ENCODE measurements at regions not wholly inside any gene's neighbourhood (a gene's known extent, or its start where the extent isn't known, plus 50 kb on each side); places are given as distances from the start of the nearest gene placed in this dataset.
"Not testable (repeated sequence)": the region's sequence is repeated elsewhere in the genome, so short reads cannot be mapped to it uniquely, and the experiment has no call there.

DNA sequence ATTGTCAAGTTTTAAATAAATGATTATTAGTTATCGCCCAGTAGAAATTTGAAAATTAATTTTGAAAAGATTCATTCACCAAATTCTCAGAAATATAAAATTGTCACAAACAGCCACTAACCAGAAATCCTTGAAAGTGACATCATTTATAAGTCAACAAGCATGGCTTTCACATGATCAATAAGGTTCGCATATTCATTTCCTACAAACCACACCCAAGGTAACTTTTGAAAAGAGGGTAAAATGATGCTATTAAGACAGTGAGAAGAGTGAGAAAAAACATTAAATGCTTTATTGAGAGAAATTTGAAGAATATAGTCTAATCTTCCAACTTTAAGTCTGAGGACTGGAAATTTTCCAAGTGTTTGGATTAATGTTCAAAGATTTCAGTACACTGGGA lies 263.6 kb upstream of the ALCAM start:
- no peak for DNase-seq

DNA sequence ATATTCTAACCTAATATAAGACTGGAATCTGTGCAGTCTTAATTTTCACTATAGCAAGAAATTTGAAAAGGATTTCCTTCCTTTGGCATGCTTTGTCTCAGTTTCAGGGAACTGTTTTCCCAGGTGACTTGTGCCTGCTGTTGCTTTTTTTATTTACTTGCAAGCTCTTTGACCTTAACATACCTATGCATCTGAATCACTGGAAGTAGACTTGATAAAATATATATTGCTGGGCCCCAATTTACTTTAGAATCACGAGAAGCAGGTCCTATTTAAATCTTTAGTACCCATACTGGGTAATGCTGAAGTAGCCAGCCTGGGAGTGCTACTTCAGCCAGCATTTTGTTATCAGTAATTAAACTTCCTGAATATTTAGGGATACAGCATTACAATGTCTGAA lies 257.9 kb upstream of the ALCAM start:
- no peak for DNase-seq

DNA sequence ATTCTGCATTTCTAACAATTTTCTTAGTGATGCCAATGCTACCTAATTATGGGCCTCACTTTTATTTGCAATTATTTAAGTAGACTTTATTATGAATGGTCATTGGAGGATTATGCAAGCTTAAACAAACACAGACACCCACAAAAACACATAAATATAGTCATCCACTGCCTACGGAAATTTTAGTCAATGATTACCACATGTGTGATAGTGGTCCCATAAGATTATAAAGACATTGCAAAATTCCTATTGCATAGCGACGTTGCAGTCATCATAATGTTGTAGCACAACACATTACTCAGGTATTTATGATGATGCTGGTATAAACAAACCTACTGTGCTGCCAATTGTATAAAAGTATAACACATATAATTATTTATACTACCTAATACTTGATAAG lies 247.8 kb upstream of the ALCAM start:
- no peak for DNase-seq

DNA sequence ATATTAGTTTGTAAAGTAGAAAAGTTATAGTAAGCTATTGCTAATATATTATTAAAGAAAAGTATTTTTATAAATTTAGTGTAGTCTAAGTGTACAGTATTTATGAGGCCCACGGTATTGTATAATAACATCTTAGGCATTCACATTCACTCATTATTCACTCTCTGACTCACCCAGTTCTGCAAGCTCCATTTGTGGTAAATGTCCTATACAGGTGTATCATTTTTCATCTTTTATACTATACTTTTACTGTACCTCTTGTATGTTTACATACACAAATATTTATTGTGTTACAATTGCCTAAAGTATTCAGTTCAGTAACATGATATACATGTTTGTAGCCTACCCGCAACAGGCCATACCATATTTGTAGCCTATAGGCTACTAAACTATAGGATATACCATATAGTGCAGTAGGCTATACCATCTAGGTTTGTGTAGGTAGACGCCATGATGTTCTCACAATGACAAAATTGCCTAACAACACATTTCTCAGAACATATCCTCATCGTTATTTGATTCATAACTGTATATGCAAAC lies 246.8 kb upstream of the ALCAM start:
- DNase-seq, result no peak

DNA sequence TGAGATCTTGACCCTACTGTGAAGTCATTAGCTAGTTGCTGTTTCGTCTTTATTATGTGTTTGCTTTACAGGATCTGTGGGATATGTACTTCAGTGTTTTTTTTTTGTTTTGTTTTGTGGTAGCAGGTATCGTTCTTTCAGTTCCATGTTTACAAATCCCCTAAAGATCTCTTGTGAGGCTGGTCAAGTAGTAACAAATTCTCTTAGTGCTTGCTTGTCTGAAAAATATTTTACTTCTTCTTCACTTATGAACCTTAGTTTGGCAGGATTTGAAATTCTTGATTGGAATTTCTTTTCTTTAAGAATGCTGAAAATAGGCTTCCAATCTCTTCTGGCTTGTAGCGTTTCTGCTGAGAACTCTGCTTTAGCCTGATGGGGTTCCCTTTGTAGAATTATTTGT lies 235.8 kb upstream of the ALCAM start:
- no peak for DNase-seq

DNA sequence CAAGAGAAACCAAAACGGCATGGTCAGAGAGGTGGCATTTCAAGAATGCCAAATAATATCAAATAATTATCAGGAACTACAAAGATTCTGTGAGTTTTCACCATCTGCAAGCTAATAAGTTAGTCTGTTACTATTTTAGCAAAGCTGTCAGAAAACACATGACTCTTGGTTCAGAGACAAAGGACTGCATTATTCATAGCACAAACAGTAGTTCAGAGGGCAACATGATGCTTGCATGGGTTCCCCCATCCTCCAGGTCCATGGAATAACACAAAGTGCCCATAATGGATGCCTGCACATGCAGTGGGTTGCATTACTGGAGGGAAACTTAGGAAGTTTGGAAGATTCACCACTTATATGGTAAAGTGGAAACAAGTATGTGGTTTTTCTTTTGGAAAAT lies 228.8 kb upstream of the ALCAM start:
- DNase-seq, result no peak

DNA sequence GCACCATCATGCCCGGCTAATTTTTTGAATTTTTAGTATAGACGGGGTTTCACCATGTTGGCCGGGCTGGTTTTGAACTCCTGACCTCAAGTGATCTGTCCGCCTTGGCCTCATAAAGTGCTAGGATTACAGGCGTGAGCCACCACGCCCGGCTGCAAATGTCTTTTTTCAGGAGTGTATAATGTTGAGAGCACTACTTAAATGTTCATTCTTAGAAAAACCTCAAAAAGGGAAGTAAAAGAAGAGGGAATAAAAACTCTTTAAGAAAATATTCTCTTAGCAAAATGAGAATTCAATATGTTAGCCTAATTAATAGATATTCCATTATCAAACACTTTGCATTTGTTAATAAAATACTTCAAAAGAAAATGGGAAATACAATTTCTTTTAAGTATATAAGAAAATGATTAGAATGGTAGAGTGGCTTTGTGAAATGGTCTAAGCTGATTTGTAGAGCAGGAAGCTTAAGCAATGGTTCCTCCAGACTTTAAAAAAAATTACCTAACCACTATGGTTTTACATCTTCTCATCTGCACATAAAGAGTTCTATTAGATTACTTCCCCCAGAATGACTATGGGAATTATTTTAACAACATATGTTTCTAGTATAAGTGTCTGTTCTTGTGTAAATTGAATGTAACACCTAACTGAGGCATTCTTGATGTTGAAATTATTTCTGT lies 226.7 kb upstream of the ALCAM start:
- DNase-seq, result no peak

DNA sequence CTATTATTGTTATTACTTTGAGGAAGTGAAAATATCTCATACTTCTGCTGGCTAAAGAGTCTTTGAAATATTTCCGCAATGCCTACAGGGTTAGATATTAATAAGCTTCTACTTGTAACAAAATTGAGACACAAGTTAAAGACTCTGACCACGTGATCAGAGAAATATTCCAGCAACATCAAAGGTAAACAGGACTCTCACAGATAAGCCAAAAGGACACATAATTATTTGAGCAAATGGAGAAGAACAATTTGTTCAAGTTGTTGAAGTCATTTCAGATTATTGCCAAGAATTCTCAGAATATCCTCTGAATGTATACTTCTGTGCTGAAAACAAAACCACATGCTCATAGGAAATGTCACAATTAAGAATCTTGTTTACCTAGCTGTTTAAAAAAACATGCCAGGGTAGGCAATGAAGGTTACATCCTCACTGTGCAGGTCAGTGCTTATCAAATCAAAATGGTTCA lies 225.8 kb upstream of the ALCAM start:
- no peak for DNase-seq

DNA sequence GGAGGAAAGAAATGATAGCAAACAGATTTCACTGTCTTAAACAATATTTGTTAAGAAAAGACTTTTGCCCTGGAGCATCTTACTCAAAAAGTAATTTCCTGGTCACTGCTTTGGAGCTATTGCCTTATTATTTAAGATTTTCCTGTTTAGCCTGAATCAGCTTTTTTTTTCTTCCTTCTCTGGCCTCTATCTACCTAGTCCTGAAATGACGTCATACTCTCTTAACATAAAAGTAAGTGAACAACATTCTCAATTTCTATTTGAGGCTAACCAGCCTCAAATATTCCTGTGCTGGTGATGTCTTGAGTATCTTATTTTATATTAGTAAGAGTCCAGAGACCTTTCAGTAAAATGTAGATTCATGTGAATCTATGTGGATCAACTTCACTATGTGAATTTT lies 221.9 kb upstream of the ALCAM start:
- no peak for DNase-seq

DNA sequence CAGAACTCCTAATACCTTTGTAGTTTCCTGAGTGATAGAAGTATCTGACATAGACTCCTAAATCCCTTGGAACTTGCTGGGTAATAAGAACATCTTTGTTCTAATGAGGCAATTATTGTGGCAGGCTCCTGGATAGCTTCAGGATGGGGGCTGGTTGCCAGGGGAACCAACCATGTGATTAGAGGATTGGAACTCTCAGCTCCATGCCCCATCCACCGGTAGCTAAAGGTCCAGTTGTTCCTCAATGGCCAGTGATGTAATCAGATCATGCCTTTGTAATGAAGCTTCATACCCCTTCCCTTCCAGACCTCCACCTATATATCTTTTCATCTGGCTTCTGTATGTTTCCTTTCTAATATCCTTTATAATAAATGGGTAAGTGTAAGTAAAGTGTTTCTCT lies 221.2 kb upstream of the ALCAM start:
- DNase-seq, result no peak

DNA sequence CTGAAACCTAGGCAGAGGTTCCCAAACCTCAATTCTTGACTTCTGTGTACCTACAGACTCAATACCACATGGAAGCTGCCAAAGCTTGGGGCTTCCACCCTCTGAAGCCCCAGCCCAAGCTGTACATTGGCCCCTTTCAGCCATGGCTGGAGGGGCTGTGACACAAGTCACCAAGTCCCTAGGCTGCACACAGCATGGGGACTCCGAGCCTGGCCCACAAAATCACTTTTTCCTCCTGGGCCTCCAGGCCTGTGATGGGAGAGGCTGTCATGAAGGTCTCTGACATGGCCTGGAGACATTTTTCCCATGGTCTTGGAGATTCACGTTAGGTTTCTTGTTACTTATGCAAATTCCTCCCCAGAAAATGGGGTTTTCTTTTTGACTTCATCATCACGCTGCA lies 217.5 kb upstream of the ALCAM start:
- DNase-seq, result not testable (repeated sequence)

DNA sequence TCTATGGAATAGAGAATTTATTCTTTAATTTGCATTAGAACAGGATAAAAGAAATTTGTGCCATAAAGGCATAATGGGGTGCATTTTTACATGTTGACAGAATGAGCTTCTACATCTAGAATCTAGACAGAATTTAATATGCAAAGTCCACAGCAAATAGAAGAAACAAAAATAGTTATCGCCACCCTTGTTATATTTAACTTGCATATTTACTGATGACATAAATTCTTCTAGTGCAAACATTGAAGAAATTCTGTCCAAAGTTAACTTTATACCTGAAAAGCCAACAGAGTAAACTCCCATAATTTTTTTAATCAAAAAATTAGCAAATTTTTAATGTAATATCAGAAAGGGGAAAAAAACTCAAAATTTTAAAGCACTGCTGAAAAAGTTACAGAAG lies 213.7 kb upstream of the ALCAM start:
- DNase-seq, result no peak

DNA sequence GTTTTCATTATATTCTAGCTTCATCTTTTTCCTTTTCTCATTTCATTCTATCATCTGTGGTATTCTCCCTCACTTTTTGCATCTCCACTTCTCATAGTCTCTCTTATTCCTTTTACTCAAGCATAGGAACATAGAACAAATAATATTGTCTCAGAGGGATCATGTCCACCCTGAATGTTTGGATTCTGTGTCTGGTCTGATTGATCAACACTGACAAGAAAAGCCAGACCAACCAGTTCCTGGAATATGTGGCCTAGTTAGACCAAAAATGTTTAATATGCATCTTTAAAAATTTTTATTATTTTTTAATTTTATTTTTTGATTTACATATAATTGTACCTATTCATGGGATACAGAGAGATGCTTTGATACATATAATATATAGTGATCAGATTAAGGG lies 212.0 kb upstream of the ALCAM start:
- no peak for DNase-seq

DNA sequence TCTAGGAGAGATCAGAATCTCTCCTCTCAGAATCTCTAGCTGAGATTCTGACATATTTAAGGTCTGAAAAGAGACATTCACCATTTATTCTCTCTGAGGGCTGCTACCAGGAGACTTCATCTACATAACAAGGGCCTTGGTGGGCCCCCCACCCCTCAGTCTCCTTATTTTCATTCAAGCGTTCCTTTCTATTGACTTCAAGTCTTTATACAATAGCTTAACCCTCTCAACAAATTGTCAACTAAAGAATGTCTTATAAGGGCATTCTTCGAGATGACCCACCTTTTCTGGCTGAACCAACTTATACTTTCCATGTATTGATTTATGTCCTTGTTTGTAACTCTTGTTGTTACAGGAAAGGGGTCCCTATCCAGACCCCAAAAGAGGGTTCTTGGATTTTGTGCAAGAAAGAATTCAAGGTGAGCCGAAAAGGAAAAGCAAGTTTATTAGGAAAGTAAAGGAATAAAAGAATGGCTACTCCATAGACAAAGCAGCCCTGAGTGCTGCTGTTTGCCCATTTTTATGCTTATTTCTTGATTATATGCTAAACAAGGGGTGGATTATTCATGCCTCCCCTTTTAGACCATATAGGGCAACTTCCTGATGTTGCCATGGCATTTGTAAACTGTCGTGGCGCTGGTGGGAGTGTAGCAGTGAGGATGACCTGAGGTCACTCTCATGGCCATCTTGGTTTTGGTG lies 209.5 kb upstream of the ALCAM start:
- no peak for DNase-seq

DNA sequence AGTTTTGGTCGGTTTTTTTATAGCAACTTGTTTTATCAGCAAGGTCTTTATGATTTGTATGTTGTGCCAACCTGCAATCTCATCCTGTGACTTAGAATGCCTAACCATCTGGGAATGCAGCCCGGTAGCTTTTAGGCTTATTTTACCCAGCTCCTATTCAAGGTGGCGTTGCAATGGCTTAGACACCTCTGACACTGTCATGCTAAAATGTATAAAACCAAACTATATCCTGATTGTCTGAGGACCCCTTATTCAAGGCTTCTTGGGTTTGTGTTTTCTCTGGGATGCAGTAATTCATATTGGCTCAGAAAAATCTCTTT lies 209.0 kb upstream of the ALCAM start:
- no peak for DNase-seq

DNA sequence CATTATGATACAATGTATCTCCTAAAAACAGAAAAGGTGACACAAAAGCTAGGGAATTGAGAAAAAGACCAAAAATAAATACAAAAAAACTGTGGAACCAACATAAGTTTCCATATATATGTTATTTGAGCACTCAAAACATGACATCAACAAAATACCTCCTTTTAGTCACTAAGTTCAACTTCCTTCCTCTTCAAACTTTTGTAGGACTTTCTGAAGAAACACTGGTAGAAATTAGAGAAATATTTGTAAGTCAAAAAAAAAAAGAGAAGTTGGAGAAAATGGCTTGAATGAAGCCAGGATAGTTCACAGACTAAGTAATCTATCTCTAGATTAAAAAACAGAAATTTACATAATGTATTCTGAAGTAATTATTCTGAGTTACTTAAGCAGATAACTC lies 208.4 kb upstream of the ALCAM start:
- no peak for DNase-seq

DNA sequence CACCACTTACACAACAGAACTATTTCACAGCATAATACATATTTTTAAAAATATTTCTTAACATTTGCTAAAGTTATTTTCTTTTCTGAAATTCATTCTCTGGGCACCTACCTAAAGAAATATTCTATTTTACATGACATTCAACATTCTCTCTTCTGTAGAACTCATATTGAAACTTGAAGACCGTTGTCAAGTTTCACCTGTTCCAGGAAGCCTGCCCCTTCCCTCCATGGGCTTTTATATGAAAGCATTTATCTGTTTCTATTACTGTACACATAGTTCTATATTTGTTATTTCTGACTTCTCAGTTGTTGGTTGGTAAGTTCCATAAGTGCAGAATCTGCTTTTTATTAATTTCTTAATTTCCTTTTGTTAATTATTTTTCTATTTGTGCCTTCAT lies 204.3 kb upstream of the ALCAM start:
- no peak for DNase-seq

DNA sequence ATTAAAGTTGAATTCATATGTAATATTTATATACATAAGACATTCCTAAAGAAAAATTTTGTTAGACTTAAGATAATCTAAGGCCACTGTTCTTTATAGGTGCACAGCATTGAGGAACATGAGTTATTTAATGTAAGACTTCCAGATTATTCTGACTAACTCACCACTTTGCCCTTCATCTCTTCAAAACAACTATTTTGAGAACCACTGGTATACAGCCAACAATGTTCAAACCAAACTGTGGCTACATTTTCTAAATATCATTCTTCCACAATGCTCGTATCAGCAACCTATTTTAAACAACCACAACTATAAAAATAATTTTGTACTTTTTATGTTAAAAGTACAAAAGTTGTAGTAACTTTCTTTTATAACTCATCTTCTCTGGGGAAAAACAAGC lies 199.8 kb upstream of the ALCAM start:
- DNase-seq, result no peak

DNA sequence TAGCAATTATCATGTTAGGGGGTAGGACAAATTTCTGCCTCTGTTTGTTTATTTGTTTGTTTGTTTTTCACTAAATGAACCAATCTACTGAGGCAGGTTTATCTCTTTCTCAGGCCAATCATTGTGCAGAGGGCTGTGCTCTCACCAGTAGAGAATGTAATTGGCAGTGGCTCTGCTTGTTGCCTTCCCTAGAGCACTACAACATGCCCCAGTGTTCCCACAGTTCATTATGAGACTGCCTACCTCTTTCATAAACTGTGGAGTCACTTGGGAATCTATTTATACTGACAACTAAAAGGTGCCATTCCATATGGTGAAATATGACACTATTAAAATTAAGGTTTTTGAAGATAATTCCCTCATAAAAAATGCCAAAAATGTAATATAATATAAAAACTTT lies 196.3 kb upstream of the ALCAM start:
- DNase-seq, result no peak

DNA sequence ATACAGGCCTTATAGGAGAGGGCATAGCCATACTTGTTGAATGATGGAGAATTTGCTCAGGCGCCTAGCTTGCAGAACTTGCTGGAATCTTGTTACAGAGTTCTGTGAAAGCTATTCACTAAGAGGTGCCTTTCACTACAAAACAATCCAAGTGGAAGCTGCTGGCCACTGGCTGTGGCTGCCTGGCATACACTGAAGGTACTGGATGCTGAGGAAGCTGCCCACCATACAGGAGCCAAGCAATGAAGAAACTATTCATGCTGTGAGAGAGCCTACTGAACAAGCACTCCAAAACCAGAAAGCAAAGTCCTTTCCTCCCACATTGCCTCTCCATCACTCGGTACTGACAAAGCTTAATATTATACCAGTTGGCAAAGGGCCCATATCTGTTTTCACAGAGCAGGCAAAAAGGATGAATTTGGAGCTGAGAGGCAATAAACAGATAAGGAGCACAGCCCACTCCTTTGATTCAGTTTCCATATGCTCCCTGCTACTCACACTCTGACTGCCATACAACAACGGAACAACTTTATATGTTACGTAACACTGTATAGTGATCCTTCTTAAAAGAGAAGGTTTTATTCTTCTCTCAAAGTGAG lies 192.6 kb upstream of the ALCAM start:
- no peak for DNase-seq

DNA sequence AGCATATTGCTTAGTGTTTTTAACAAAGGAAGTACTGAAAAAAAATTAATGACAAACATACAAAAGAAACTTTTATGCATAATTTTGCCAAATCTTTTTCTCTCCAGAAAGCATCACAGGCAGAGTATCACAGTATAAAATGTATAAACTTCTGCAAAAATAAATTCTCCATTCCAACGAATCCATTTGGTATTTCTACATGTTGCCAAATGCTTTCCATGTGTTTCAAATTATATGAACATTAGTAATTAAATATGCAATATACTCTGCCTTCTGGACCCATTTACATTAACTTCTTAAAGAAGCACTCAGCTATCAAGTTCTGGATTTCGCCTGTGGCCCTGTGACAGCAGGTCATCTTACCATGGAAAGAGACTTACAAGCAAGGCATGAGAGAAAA lies 189.1 kb upstream of the ALCAM start:
- DNase-seq, result no peak

DNA sequence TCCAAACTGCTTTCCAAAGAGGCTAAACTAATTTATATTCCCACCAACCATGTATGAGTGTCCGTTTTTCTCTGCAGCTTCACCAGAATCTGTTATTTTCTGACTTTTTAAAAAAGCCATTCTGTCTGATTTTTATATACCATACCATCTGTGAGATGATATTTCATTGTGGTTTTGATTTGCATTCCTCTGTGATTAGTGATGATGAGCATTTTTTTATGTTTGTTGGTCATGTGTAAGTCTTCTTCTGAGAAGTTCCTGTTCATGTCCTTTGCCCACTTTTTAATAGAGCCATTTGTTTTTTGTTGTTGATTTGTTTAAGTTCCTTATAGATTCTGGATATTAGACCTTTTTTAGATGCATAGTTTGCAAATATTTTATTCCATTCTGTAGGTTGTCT lies 179.4 kb upstream of the ALCAM start:
- no peak for DNase-seq

DNA sequence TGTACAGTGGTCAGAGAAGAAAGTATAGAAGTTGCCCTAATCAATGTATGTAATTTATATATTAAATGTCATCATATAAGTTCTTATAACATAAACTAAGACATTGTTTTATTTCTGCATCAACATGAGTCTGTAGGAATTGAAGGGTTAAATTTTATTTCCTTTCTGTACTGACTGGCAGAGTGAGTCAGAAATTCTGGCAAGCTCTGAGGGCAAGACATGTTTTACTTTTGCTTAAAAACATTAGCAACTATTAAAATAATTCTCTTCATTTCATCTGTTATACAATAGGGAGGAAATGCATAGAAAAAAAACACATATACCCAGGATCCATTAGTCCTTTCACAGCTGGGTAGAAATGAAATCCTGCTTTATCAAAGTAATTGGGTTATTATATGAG lies 171.4 kb upstream of the ALCAM start:
- no peak for DNase-seq

DNA sequence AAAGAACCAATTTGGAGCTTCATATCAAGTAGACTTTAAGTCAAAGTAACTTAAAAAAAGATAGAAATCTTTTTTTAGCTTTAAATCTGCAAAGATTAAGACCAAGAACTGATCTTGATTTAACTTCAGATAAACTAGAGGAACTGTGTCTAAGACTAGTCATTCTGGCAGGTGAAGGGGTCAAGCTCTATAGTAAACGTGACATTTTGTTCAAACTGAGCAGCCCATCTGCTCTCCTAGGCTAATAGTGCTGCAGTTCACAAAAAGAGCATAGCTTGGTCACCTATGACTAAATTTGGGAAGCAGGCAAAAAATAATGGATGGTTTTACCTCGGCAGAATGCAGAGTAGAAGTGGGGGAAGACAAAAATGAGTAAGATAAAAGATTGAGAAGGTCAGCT lies 168.8 kb upstream of the ALCAM start:
- DNase-seq, result no peak

DNA sequence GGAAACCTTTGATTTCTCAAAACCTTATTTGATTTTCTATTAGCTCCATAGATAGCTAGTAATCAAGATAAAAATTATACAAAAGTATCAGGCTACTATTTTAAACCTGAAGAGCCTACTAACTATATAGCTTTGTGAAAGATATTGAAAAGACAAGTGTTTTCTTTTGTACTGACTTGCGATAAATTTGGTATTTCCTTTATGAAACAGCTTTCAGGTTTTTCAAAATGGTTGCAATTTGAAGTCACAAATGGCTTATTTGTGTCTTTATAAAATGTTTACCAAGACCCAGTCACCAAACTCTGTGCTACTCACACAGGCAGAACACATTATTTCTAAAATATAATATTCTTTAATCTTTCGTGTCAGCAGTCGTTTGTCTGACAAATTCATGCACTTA lies 167.5 kb upstream of the ALCAM start:
- no peak for DNase-seq

All from stimulated activated CD4-positive, alpha-beta T cell treated with anti-CD3 and anti-CD28 coated beads, Interleukin-4, amount 100 ng/mL, for 24 hours (primary cell).